SK-N-SH (cell line): ENCODE measurements at regions not wholly inside any gene's neighbourhood (a gene's known extent, or its start where the extent isn't known, plus 50 kb on each side); places are given as distances from the start of the nearest gene placed in this dataset.

Source experiments
- CTCF ChIA-PET: fragments of 300-600, 350-600 bp; formaldehyde crosslinking; extraction: SDS; loops from one replicate; lab custom pipeline; 2021; lab: Yijun Ruan, JAX
- POLR2A ChIA-PET: fragments of 350-600 bp; sonication (Branson Sonifier 250); formaldehyde crosslinking; extraction: SDS; loops from one replicate; lab custom pipeline; 2020; ENCODE audit warnings: antibody characterized with exemption, inconsistent platforms; lab: Yijun Ruan, JAX
- DNase-seq: peaks from one replicate; pipeline ENCODE4 v3.0.0; 2012
- H2AFZ ChIP-seq: fragments of 200-600 bp; sonication (generic); 2 replicates; pipeline ENCODE4 v1.8.1; 2016; ENCODE audit warnings: antibody characterized with exemption, mild to moderate bottlenecking, low read depth
- H3F3A ChIP-seq: fragments of 200-600 bp; sonication (generic); replicated peaks from 2 replicates; pipeline ENCODE3; 2016; ENCODE audit warnings: antibody characterized with exemption, mild to moderate bottlenecking; ENCODE audit not compliant: insufficient read depth
- H3K27ac ChIP-seq, 2 experiments: fragments of 200-500 bp in 1 of 2; fragments of 200-600 bp in 1 of 2; sonication (Bioruptor generic) in 1 of 2; sonication (generic), shearing (Covaris generic) in 1 of 2; 2 replicates each; pipeline versions ENCODE4 v1.5.1 to v1.6.1; 2014 to 2016; ENCODE audit warnings: low read depth in 2 of 2, inconsistent platforms in 1 of 2, low read length in 1 of 2, mild to moderate bottlenecking in 1 of 2, mixed read lengths in 1 of 2
- H3K27me3 ChIP-seq: fragments of 200-600 bp; sonication (generic), shearing (Covaris generic); 2 replicates; pipeline ENCODE4 v1.6.1; 2016; ENCODE audit warnings: mixed run types; ENCODE audit not compliant: insufficient read depth
- H3K36me3 ChIP-seq, 2 experiments: fragments of 200-500 bp in 1 of 2; fragments of 200-600 bp in 1 of 2; sonication (Bioruptor generic) in 1 of 2; sonication (generic) in 1 of 2; replicated peaks in 1 of 2; 2 replicates each; pipeline versions ENCODE3 to v1.5.1; 2014 to 2016; ENCODE audit warnings: low read length in 1 of 2, mild to moderate bottlenecking in 1 of 2; ENCODE audit not compliant: insufficient read depth in 2 of 2, control insufficient read depth in 1 of 2
- H3K4me1 ChIP-seq, 2 experiments: fragments of 200-500 bp in 1 of 2; fragments of 200-600 bp in 1 of 2; sonication (Bioruptor generic) in 1 of 2; sonication (generic), shearing (Covaris generic) in 1 of 2; 2 replicates each; pipeline versions ENCODE4 v1.5.1 to v1.6.1; 2014 to 2016; ENCODE audit warnings: low read depth in 1 of 2, low read length in 1 of 2, mixed run types in 1 of 2; ENCODE audit not compliant: insufficient read depth in 2 of 2, control insufficient read depth in 1 of 2
- H3K4me2 ChIP-seq: fragments of 200-600 bp; sonication (generic), shearing (Covaris generic); 2 replicates; pipeline ENCODE4 v1.6.1; 2017; ENCODE audit warnings: mixed run types
- H3K4me3 ChIP-seq, 2 experiments: fragments of 200-500 bp in 1 of 2; fragments of 200-600 bp in 1 of 2; sonication (Bioruptor generic) in 1 of 2; sonication (generic), shearing (Covaris generic) in 1 of 2; 2 replicates each; pipeline versions ENCODE4 v1.5.1 to v1.8.1; 2014 to 2016; ENCODE audit warnings: low read depth in 2 of 2, inconsistent platforms in 1 of 2, low read length in 1 of 2, mild to moderate bottlenecking in 1 of 2, mixed read lengths in 1 of 2, moderate library complexity in 1 of 2
- H3K79me2 ChIP-seq: fragments of 200-600 bp; sonication (generic); 2 replicates; pipeline ENCODE4 v1.8.1; 2017; ENCODE audit warnings: mild to moderate bottlenecking; ENCODE audit not compliant: insufficient read depth
- H3K9ac ChIP-seq: fragments of 200-600 bp; sonication (generic); 2 replicates; pipeline ENCODE4 v1.6.1; 2017; ENCODE audit warnings: mixed run types
- H3K9me2 ChIP-seq: fragments of 200-600 bp; sonication (generic); 2 replicates; pipeline ENCODE4 v1.6.1; 2017; ENCODE audit warnings: mixed run types
- H3K9me3 ChIP-seq: fragments of 200-600 bp; sonication (generic); 2 replicates; pipeline ENCODE4 v1.6.1; 2017; ENCODE audit warnings: mixed run types, mild to moderate bottlenecking, moderate library complexity
- H4K20me1 ChIP-seq: fragments of 200-600 bp; sonication (generic); 2 replicates; pipeline ENCODE4 v1.6.1; 2017; ENCODE audit warnings: mild to moderate bottlenecking, mixed run types; ENCODE audit not compliant: insufficient read depth
- EP300 ChIP-seq, 2 experiments: IDR thresholded peaks; 2 replicates each; pipeline versions ENCODE4 v1.4.0 to v1.6.1; 2012; ENCODE audit warnings: borderline replicate concordance in 1 of 2, low read depth in 1 of 2, low read length in 1 of 2
- GATA2 ChIP-seq: sonication (generic); formaldehyde crosslinking; IDR thresholded peaks from 2 replicates; pipeline ENCODE4 v1.5.0; 2020; ENCODE audit warnings: mild to moderate bottlenecking, missing genetic modification reagents
- IRF3 ChIP-seq: fragments of 150-350 bp; IDR thresholded peaks from 2 replicates; pipeline ENCODE4 v1.6.1; 2016; ENCODE audit warnings: mild to moderate bottlenecking, low read depth, low read length
- JUND ChIP-seq: IDR thresholded peaks from 2 replicates; pipeline ENCODE4 v1.4.0; 2012
- NFIC ChIP-seq: IDR thresholded peaks from 2 replicates; pipeline ENCODE4 v1.4.0; 2012; ENCODE audit warnings: borderline replicate concordance
- PBX3 ChIP-seq: IDR thresholded peaks from 2 replicates; pipeline ENCODE4; 2012
- POLR2AphosphoS5 ChIP-seq: IDR thresholded peaks from 2 replicates; pipeline ENCODE4 v1.6.1; 2012; ENCODE audit warnings: low read depth, low read length
- REST ChIP-seq: IDR thresholded peaks from 2 replicates; pipeline ENCODE4 v1.6.1; 2012; ENCODE audit warnings: mild to moderate bottlenecking, low read depth, low read length, moderate library complexity
- SIN3A ChIP-seq: IDR thresholded peaks from 2 replicates; pipeline ENCODE4 v1.6.1; 2012; ENCODE audit warnings: low read depth, mild to moderate bottlenecking, low read length, moderate library complexity, borderline replicate concordance
- TAF1 ChIP-seq: IDR thresholded peaks from 2 replicates; pipeline ENCODE4 v1.6.1; 2012; ENCODE audit warnings: low read depth, mild to moderate bottlenecking, low read length, moderate library complexity, borderline replicate concordance
- TCF12 ChIP-seq: IDR thresholded peaks from 2 replicates; pipeline ENCODE4 v1.4.0; 2012
- WGBS: methylation state at CpG from one replicate; pipeline ENCODE4 v1.1.6; 2017; ENCODE audit warnings: low lambda C conversion rate; 5-methylcytosine and 5-hydroxymethylcytosine counted together

GRCh38 chr7:81534446-81534845 lies 235.4 kb downstream of the HGF start:
- POLR2A ChIA-PET: no interaction called here
- H3K9me3 ChIP-seq: no peaks in the 10 kb centered on the region
- TF ChIP-seq TAF1 (no peak), JUND (no peak), IRF3 (no peak), POLR2AphosphoS5 (no peak), EP300 (IDR thresholded peaks at IDR 0.05; ENCODE audit: borderline replicate concordance in 1 of 2, low read depth in 1 of 2, low read length in 1 of 2) (no peak), NFIC (no peak), SIN3A (no peak), GATA2 (no peak), REST (no peak)
- TF ChIP-seq, all 33 proteins: peak for 0
- H3F3A ChIP-seq: no peaks in the 10 kb centered on the region
- no peaks in the 10 kb centered on the region for H3K36me3 ChIP-seq
- peaks cover 0 to 4% of the 10 kb centered on the region in 2 experiments; a peak in 2 of 4 replicates for H3K4me1 ChIP-seq
- no peak for DNase-seq
- CTCF ChIA-PET: no interaction called here
- no peak overlapping the region for H3K4me3 ChIP-seq
- H3K4me2 ChIP-seq: no peak overlapping the region
- peak overlapping the region in 1 of 2 experiments; percentile 14; a peak in 1 of 4 replicates for H3K27ac ChIP-seq
- no peaks in the 10 kb centered on the region for H3K9me2 ChIP-seq
- H3K79me2 ChIP-seq: no peaks in the 10 kb centered on the region
- H3K27me3 ChIP-seq: no peaks in the 10 kb centered on the region
- WGBS: 87% methylated on average over 3 of the region's 3 CpGs
- H2AFZ ChIP-seq: no peak overlapping the region; the same call in 1 of the 2 replicates
- H4K20me1 ChIP-seq: no peaks in the 10 kb centered on the region
- H3K9ac ChIP-seq: no peak overlapping the region

- Histone ChIP-seq H4K20me1 (no peaks in the 10 kb centered on the region), H3F3A (no peaks in the 10 kb centered on the region), H3K36me3 (no peaks in the 10 kb centered on the region), H3K27me3 (no peaks in the 10 kb centered on the region), H3K9me2 (no peaks in the 10 kb centered on the region), H3K4me2 (no peak overlapping the region), H2AFZ (peak overlapping the region; percentile 12; the same call in 1 of the 2 replicates)
- no peak for DNase-seq
- POLR2A ChIA-PET: no interaction called here
- CTCF ChIA-PET: interaction anchor here (1.5 kb wide), 1 partner anchor 13 kb away, joined by 3 read pairs; no protein-coding TSS in a partner anchor
- TF ChIP-seq PBX3 (peak; percentile 38; the same call in 1 of the 2 replicates), NFIC (0 out of 2 replicates have a peak, but pooled peaks have one; percentile 9), JUND (0 out of 2 replicates have a peak, but pooled peaks have one; percentile 3), TCF12 (no peak)
- TF ChIP-seq, all 33 proteins: peak for 3
- Histone ChIP-seq H3K4me1 (peaks cover 0 to 4% of the 10 kb centered on the region in 2 experiments; a peak in 2 of 4 replicates), H3K4me3 (no peak overlapping the region), H3K79me2 (no peaks in the 10 kb centered on the region), H3K9me3 (no peaks in the 10 kb centered on the region), H3K9ac (no peak overlapping the region), H3K27ac (peak overlapping the region in 1 of 2 experiments; percentile 14; a peak in 1 of 4 replicates)
These were observed 235.9 kb downstream of the HGF start for GRCh38 chr7:81533931-81534330.
